ENCODE measurements at regions not wholly inside any gene's neighbourhood (a gene's known extent, or its start where the extent isn't known, plus 50 kb on each side); places are given as distances from the start of the nearest gene placed in this dataset.

DNA sequence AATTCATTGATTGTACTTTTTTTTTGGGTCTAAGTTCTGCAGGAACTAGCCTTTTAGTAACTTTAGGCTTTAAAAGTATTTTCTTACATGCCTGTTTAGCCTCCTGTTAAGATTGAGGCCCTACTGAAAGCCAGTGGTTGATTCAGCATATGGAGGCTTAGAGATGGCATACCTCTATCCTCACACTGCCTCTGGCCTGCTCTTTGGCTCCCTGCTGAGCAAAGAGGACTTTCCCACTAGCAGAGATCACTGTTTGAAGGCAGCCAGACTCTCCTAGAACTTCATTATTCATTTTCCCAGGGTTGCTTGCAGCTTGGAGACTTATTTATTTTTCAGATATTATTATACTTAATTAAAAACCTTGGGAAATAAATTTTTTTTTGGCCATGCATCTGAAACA is 405.6 kb upstream of the MEX3C start:
- DNase-seq = no peak

DNA sequence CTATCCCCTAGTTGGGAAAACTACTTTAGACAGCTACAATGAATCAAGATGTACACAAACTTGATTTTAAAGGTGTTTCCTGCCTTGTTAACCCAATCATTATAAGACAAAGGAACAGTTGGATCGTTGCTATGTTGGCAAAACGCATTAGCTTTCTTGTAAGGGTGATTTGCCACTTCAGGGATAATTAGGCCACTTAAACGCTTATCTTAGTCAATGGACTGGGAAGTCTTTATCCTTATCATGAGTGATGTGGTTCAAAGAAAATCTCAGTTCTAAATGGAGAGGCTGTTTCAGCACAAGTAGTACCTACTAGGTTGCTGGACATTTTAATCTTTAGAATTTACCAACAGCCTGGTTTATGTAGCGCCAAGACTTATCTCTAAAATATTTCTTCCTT is 406.1 kb upstream of the MEX3C start:
- no peak for DNase-seq

DNA sequence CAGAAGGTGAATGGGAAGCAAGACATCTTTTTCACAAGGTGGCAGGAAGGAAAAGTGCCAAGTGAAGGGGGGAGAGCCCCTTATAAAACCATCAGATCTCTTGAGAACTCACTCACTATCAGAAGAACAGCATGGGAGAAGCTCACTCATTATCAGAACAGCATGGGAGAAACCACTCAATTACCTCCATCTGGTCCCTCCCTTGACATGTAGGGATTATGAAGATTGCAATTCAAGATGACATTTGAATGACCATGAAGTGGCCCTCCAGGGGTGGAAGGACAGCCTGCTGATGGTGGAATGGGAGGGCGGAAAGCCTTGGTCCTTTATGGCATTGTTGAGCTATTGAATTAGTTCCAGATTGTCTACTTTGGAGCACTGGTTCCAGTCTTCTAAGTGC is 413.0 kb upstream of the MEX3C start:
- DNase-seq = no peak

DNA sequence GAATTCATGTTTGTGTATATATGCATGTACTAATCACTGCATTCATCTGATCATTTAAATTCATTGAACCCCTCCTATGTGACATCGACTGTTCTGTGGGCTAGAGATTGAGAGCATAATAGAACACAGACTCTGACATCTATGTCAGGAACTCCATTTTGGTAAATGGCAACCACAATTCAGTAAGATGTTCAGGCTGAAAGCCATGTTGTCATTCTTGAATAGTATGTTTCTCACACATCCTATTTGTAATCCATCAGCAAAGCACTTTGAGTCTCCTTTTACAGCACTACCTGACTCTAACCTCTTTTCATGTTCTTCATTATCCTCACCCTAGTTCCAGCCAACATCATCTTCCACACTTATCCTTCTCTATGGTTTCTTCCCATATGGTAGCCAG is 413.8 kb upstream of the MEX3C start:
- no peak for DNase-seq

GRCh38 chr18:51614033-51614432 is 416.6 kb upstream of the MEX3C start:
- DNase-seq = no peak

DNA sequence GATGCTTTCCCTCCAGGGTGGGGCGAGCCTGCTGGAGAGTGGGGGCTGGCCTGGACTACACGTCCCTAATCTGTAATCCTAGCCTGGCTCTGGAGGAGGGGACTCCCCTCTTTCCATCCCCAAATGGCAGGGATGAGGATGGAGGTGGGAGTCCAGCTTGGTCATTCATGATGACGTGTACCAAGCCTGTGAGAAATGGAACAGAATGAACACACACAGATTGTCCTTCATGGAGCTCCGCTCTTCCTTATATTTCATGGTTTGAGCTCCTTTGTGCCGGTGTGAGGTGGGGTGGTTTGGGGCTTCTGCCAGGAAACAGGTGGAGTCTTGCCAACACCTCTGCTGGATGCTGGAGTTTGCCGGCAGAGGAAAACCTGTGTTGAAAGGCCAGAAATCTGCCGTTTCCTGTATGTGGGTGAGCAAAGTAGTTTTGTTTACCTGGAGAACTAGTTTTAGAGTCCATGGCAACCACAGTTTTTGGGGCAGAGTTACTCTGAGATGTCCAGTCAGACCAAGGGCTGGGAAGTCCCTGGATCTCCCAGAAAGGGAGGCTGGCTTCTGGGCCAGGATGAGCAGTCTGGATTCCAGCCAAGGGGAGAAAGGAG is 417.6 kb upstream of the MEX3C start:
- DNase-seq = no peak

DNA sequence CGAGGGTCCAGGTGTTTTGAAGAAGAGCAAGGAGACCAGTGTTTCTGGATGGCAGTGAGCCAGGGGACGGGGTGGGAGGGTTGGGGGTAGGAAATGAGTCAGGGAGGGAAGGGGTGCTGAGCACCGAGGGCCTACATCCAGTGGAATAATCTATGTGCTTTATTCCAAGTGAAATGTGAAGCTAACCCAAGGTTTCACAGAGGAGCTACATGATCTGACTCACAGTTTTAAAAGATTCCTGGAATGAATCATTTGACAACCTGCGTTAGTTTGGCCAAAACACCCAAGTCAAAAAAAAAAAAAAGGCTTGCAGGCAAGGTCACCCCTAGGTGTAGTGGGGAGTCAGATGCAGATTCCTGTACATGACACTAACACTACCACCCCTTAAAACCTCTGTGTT is 419.7 kb upstream of the MEX3C start:
- no peak for DNase-seq

DNA sequence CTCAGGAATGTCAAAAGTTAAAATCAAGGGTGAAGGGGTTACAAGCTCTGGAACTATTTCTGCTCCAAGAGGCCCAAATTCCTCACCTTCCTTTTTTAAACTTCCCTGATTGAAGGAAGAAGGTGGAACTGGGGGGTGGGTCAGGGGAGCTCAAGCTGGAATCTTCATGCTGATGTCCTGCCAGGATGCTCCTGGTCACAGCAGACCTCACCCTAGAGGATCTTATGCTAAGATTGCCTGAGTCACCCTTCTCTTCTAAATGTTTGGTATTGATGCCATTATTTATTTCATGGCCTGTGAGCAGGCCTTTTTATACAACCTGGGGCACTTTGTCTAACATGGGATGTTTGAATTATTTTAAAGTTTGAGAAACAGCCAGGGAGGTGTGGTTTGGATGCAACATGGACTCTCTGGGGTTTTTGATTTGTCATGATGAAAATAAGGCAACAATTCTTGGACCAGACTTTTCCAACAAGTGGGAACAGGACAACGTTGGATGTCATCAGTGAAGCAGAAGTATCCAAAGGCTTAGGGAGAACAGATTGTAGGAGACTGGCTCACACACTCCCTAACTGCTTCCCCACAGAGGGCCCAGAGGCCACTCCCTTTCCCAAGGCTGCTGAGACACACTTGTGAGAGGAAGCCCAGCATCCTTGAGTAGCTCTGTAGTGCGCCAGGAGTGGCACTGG is 420.2 kb upstream of the MEX3C start:
- DNase-seq = no peak

DNA sequence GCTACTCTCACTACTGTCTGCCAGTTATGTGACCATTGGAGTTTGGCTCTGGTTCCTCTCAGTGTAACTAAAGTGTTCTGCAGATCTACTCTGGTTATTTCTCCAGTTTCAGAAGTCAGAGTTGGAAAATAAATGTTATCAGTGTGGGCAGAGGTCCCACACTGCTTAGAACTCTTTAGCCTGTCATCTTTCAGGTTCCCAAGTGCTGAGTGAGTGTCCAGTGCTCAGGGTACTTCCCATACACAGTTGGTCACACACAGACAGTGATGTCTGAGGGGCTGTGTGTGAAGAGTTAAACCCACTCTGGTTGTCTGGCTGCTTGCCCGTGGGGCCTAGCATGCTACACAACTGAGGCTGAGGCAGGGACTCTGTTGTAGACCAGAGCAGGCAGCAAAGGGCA is 421.8 kb upstream of the MEX3C start:
- DNase-seq = no peak

DNA sequence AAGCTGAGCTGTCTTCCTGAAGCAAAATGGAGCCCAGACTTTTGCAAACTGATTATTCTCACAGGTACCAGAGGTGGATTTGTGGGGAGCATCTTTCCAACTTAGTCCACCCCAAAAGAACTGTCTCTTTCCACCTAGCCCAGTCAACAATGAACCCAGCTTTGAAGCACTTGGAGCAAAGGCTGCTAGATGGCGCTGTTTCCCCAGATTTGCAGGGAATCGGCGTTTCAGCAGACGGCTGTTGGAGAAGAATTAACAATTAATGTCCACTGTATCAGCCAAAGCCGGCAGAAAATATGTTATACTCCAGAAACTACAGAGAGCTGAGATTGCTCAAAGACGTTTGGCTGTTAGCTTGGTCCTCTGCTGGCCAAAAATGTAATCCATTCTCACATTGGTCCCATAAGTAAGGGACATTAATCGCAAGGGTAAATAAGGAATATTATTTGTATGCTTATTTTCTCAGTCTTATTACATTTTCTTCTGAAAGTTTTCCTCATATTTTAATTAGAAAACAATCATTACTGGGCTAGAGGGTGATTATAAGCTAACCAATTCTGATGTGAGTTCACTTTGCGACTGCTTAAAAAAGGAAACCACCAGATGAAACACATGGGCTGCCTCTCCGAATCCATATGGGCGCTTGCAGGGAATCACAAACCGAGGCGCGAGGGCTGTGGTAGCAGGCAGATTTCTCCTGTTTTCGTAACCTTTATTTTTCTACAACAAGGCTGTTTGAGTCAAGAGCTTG is 423.8 kb upstream of the MEX3C start:
- DNase-seq = no peak

- no peak for DNase-seq
Measured at GRCh38 chr18:51621864-51622160, 424.3 kb upstream of the MEX3C start.

DNA sequence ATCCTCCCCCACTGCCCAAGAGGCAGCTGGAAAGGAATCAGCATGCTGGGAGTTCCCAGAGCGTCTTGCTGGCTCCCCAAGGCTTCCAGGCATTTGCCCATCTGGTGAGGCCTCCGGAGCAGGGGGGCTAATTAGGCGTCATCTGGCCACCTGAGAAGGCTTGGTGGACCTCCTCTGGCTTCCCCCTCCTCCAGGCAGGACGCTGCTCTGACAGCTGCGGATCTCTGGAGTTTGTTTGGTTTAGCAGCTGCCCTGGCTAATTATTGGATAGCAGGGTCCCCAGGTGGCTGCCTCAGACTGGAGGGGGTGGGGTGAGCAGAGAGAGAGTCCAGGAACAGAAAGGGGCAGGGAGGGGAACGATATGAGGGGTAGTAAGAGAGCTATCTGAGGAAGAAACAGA is 425.2 kb upstream of the MEX3C start:
- DNase-seq = no peak

- DNase-seq = no peak
Measured at GRCh38 chr18:51623653-51624052, 426.2 kb upstream of the MEX3C start.

- DNase-seq = no peak
Measured at GRCh38 chr18:51630706-51631105, 433.2 kb upstream of the MEX3C start.

DNA sequence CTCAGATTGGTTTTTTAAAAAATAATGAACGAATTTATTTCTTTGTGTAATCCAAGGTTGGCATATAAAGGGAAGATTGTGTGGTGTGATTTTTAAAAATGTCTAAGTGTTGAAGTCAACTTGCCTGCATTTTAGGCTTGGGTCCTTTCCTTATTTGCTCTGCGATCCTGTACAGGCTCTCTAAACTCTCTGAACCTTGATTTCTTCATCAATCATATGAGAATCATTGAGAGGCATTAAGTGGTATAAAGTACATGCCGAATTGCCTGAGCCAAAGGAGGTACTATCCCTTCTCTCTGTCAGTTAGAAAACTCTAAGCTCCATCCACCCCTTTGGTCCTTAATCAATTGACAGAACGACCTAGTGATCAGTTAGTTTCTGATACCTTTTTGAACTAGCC is 440.4 kb upstream of the MEX3C start:
- DNase-seq = no peak

DNA sequence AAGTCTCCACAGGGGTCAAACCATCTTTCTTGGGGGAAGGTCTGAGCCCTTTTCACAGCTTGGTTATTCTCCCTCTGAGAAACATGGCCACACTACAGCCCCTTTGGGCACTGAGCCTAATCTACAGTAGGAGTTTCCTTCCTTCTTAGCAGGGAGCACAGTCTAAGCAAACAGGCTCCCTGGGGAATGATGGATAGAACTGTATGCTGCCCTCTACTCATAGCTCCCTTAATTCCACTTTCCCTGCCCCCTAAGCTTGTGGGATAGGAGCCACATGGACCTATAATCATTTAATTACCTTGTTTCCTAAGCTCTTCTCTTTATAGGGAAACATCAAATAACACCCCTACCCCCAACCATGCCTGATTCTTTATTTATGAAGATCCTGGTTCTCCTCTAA is 442.1 kb upstream of the MEX3C start:
- DNase-seq = no peak

GRCh38 chr18:51643483-51643882 is 446.0 kb upstream of the MEX3C start:
- no peak for DNase-seq

DNA sequence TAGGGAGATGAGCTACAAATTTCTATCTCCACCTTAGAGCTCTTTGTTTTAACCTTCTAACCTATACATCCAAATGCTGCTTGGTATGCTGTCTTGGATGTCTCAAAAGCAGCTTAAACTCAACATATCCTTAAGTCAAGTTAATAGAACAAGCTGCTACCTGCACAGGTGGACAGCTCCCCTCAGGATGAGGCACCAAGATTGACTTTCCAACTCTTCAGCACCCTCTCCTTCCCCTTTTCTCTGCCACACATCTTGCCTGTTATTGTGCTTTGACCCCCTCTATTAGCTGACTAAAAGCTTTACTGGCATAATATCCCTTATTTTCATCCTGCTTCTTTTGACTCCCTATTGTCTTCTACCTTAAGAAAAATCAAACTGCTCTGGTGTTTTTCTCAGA is 448.1 kb upstream of the MEX3C start:
- no peak for DNase-seq

GRCh38 chr18:51647346-51647745 is 449.9 kb upstream of the MEX3C start:
- DNase-seq = no peak

DNA sequence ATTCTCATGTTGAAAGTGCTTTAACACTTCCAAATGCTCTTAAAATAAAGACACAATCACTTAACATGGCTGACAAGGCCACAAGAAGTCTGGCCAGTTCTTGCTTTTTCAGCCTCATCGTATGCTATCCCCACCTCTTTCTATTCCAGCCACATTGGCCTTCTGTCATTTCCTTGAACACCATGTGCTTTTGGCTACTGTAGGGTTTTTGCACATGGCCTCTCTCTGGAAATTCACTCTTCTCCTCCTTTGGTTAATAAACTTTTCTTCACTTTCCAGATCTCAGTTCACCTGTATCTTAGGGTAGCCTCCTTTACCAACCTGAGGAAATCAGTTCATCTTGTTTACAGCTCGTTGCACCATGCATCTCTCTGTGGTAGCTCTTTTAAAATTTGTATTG is 450.5 kb upstream of the MEX3C start:
- no peak for DNase-seq

DNA sequence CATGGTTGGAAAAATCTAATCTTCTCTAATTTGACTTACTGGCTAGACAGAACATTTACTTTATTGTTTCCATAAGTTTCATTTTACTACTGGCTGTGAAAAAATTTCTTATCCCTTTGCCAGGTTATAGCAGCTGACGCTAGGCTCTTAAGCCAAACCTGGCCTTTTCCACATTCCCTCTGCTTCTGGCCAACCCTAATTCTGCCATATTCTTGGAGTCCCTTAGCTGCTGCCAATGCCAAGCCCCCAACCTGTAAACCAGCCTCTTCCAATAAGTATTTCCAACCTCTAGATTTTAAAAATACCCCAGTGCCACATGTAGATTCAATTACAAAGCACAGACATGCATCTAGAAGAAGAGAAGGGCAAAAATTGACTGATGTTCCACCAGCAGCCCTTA is 452.3 kb upstream of the MEX3C start:
- DNase-seq = no peak

GRCh38 chr18:51651761-51652160 is 454.3 kb upstream of the MEX3C start:
- no peak for DNase-seq

DNA sequence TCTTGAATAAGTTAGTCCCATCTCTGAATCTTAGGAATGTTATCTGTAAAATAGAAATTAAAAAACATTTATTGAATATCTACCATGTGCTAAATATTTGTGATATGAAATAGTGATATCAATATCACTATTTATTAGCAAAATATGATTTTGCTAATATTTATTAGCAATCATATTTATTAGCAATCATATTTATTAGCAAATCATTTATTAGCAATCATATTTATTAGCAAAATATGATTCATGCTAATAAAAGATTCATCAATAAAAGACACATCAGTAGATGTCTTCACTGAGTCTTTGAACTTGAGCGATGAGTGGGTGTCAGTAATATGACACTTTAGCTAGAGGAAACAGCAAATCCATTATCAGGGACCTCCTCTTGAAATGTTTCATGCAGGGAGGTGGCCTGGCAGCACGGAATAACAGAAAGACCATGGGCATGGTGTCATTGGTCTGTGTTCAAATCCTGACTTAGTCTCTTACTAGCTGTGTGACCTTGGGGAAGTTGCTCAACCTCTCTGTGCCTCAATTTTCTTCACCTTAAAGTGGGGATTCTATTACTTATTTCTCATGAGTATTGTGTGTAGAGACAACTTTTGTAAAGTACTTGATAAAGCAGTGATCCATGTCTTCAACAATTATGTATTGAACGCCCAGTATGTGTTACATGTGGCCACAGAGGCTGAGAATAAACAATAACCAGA is 456.2 kb upstream of the MEX3C start:
- no peak for DNase-seq
